H1 (cell line): ENCODE measurements at regions not wholly inside any gene's neighbourhood (a gene's known extent, or its start where the extent isn't known, plus 50 kb on each side); places are given as distances from the start of the nearest gene placed in this dataset.

Experiments
- BACH1 ChIP-seq: IDR thresholded peaks from 2 replicates; pipeline ENCODE4 v1.6.1; 2012; ENCODE audit warnings: low read length, improper control_type of control experiment
- CEBPB ChIP-seq: IDR thresholded peaks from 2 replicates; pipeline ENCODE4 v1.6.1; 2012; ENCODE audit warnings: low read depth, low read length
- CTCF ChIP-seq, 3 experiments: IDR thresholded peaks; 1 replicate in 2 of 3; 2 replicates in 1 of 3; pipeline versions ENCODE4 v1.5.1 to v1.6.1; 2011; ENCODE audit warnings: low read length in 3 of 3, mild to moderate bottlenecking in 3 of 3, inconsistent platforms in 2 of 3, low read depth in 1 of 3, moderate library complexity in 1 of 3; ENCODE audit not compliant: insufficient read depth in 1 of 3; ENCODE audit errors: control extremely low read depth in 1 of 3
- EZH2 ChIP-seq: fragments of 200-600 bp; sonication (generic); IDR thresholded peaks from 2 replicates; pipeline ENCODE4 v1.7.1; 2012; ENCODE audit warnings: low read depth, mild to moderate bottlenecking, moderate library complexity, low read length, inconsistent platforms; ENCODE audit not compliant: severe bottlenecking
- GTF2F1 ChIP-seq: IDR thresholded peaks from 2 replicates; pipeline ENCODE4 v1.6.1; 2012; ENCODE audit warnings: low read depth, low read length, improper control_type of control experiment, borderline replicate concordance
- HDAC2 ChIP-seq, 2 experiments: fragments of 300-600 bp in 1 of 2; sonication (generic) in 1 of 2; IDR thresholded peaks; 2 replicates each; pipeline ENCODE4 v1.6.1; 2011 to 2012; ENCODE audit warnings: low read depth in 2 of 2, low read length in 2 of 2, mild to moderate bottlenecking in 2 of 2, moderate library complexity in 2 of 2, borderline replicate concordance in 1 of 2, inconsistent platforms in 1 of 2
- JUND ChIP-seq: IDR thresholded peaks from 2 replicates; pipeline ENCODE4 v1.6.1; 2011; ENCODE audit warnings: mild to moderate bottlenecking, improper control_type of control experiment, low read length
- KDM4A ChIP-seq: IDR thresholded peaks from one replicate; pipeline ENCODE4 v1.7.1; 2012; ENCODE audit warnings: low read depth, mild to moderate bottlenecking, moderate library complexity, low read length, inconsistent platforms; ENCODE audit not compliant: severe bottlenecking
- NANOG ChIP-seq: IDR thresholded peaks from 2 replicates; pipeline ENCODE4 v1.6.1; 2011; ENCODE audit warnings: low read length, low read depth, mild to moderate bottlenecking, inconsistent platforms; ENCODE audit not compliant: insufficient read depth, poor library complexity, severe bottlenecking
- NRF1 ChIP-seq: IDR thresholded peaks from 2 replicates; pipeline ENCODE4 v1.6.1; 2011; ENCODE audit warnings: mild to moderate bottlenecking, low read depth, low read length, improper control_type of control experiment
- POLR2A ChIP-seq, 2 experiments: IDR thresholded peaks; 1 replicate in 1 of 2; 2 replicates in 1 of 2; pipeline ENCODE4 v1.6.1; 2011; ENCODE audit warnings: low read depth in 2 of 2, low read length in 2 of 2, mild to moderate bottlenecking in 2 of 2; ENCODE audit errors: control extremely low read depth in 1 of 2
- RFX5 ChIP-seq: IDR thresholded peaks from 2 replicates; pipeline ENCODE4 v1.6.1; 2011; ENCODE audit warnings: low read depth, low read length, improper control_type of control experiment, borderline replicate concordance
- RNF2 ChIP-seq: fragments of 200-900, 300-1000 bp; sonication (generic); IDR thresholded peaks from 2 replicates; pipeline ENCODE4 v1.7.1; 2016; ENCODE audit warnings: borderline replicate concordance, low read depth, mild to moderate bottlenecking, antibody characterized with exemption, low read length; ENCODE audit not compliant: poor library complexity, severe bottlenecking; ENCODE audit errors: missing control alignments
- SIRT6 ChIP-seq: IDR thresholded peaks from one replicate; pipeline ENCODE4 v1.7.1; 2012; ENCODE audit warnings: low read length, inconsistent platforms
- SP2 ChIP-seq: IDR thresholded peaks from 2 replicates; pipeline ENCODE4 v1.6.1; 2012; ENCODE audit warnings: mild to moderate bottlenecking, low read length, inconsistent platforms
- TAF1 ChIP-seq: IDR thresholded peaks from 2 replicates; pipeline ENCODE4 v1.6.1; 2011; ENCODE audit warnings: mild to moderate bottlenecking, low read depth, low read length
- TAF7 ChIP-seq: optimal IDR thresholded peaks from 2 replicates; pipeline ENCODE3; 2011; ENCODE audit warnings: low read depth, mild to moderate bottlenecking, inconsistent platforms, low read length, moderate library complexity, borderline replicate concordance
- TCF12 ChIP-seq: IDR thresholded peaks from 2 replicates; pipeline ENCODE4 v1.6.1; 2011; ENCODE audit warnings: low read depth, mild to moderate bottlenecking, low read length
- TEAD4 ChIP-seq: IDR thresholded peaks from 2 replicates; pipeline ENCODE4 v1.6.1; 2012; ENCODE audit warnings: low read depth, low read length, inconsistent platforms, mixed read lengths
- USF2 ChIP-seq: IDR thresholded peaks from 2 replicates; pipeline ENCODE4 v1.6.1; 2011; ENCODE audit warnings: low read length, improper control_type of control experiment
- YY1 ChIP-seq: IDR thresholded peaks from 2 replicates; pipeline ENCODE4 v1.6.1; 2011; ENCODE audit warnings: low read depth, mild to moderate bottlenecking, low read length

GRCh38 chr17:68759343-68760140, 158.4 kb upstream of the FAM20A start (continued):
- TF ChIP-seq USF2 = no peak
- no peak for TF ChIP-seq RFX5
- TF ChIP-seq EZH2 = no peak
- peak; percentile 85 to 98 (median 94) for TF ChIP-seq CTCF (IDR thresholded peaks at IDR 0.05; ENCODE audit: control extremely low read depth in 1 of 3, insufficient read depth in 1 of 3, low read depth in 1 of 3, low read length in 3 of 3)
- TF ChIP-seq BACH1 = peak; percentile 96
- peak; percentile 48 for TF ChIP-seq YY1
- no peak for TF ChIP-seq TEAD4
- no peak for TF ChIP-seq HDAC2 (IDR thresholded peaks at IDR 0.05; ENCODE audit: borderline replicate concordance in 1 of 2, low read depth in 2 of 2, low read length in 2 of 2)
- no peak for TF ChIP-seq SIRT6
- no peak for TF ChIP-seq CEBPB
- TF ChIP-seq JUND = peak; percentile 90
- TF ChIP-seq RNF2 = no peak
- TF ChIP-seq TAF7 = no peak
- TF ChIP-seq TAF1 = peak; percentile 41; the same call in 1 of the 2 replicates
- TF ChIP-seq NRF1 = no peak
- TF ChIP-seq POLR2A (IDR thresholded peaks at IDR 0.05; ENCODE audit: control extremely low read depth in 1 of 2, low read depth in 2 of 2, low read length in 2 of 2) = peak in 1 of 2 experiments; percentile 46; a peak in 1 of 3 replicates
- no peak for TF ChIP-seq TCF12
- TF ChIP-seq NANOG = no peak
- TF ChIP-seq KDM4A = peak; percentile 17
- no peak for TF ChIP-seq SP2
- TF ChIP-seq GTF2F1 = no peak
